ENCODE measurements at regions not wholly inside any gene's neighbourhood (a gene's known extent, or its start where the extent isn't known, plus 50 kb on each side); places are given as distances from the start of the nearest gene placed in this dataset.

DNA sequence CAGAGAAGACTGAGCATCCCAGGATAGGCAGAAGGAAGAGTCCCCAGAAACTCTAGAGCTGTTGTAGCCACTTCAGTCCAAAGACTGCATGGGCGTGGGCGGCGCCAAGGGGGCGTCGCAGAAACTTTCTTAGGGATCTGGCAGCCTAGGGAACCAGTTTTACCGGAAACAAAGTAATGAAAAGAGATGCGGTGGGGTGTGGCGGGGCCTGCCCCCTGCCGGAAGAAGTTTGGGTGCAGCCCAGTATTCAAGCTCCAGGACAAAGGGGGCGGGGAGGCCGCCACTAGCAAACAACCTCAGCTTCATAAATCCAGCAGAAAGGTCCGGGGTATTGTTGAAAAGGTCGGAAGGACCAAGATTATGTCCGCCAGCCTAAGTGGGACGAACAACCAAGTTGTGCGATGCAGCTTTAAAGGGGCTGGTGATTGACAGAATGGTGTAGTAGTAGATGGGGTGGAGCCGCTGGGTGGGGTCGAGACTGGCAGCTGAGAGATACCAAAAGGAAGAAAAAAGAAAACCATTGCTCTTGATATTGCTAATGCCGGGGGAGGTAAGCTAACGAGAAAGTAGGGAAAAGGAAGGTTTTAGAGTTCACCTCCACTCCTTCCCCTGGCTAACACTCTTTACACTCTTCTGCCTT lies 190.5 kb downstream of the RRAGB start:
- TF ChIP-seq, protein P1, sequence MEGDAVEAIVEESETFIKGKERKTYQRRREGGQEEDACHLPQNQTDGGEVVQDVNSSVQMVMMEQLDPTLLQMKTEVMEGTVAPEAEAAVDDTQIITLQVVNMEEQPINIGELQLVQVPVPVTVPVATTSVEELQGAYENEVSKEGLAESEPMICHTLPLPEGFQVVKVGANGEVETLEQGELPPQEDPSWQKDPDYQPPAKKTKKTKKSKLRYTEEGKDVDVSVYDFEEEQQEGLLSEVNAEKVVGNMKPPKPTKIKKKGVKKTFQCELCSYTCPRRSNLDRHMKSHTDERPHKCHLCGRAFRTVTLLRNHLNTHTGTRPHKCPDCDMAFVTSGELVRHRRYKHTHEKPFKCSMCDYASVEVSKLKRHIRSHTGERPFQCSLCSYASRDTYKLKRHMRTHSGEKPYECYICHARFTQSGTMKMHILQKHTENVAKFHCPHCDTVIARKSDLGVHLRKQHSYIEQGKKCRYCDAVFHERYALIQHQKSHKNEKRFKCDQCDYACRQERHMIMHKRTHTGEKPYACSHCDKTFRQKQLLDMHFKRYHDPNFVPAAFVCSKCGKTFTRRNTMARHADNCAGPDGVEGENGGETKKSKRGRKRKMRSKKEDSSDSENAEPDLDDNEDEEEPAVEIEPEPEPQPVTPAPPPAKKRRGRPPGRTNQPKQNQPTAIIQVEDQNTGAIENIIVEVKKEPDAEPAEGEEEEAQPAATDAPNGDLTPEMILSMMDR (IDR thresholded peaks at IDR 0.05; ENCODE audit: control extremely low read depth in 1 of 3, insufficient read depth in 1 of 3, low read depth in 1 of 3, low read length in 3 of 3), result peak; percentile 38 to 58 (median 56)
- TF ChIP-seq BACH1 (IDR thresholded peaks at IDR 0.05; ENCODE audit: low read length) (no peak), SAP30 (IDR thresholded peaks at IDR 0.05; ENCODE audit: insufficient read depth, insufficient replicate concordance, low read length) (no peak), ZNF274 (IDR thresholded peaks at IDR 0.05; ENCODE audit: borderline replicate concordance, extremely low read depth, low read length) (no peak), SP1 (IDR thresholded peaks at IDR 0.05; ENCODE audit: low read depth, low read length) (no peak), TBP (IDR thresholded peaks at IDR 0.05; ENCODE audit: low read depth, low read length) (no peak), POLR2A (IDR thresholded peaks at IDR 0.05; ENCODE audit: control extremely low read depth in 1 of 2, low read depth in 2 of 2, low read length in 2 of 2) (no peak)
